Cerebellar nuclear complex (tissue), 1 donor: ENCODE measurements at regions not wholly inside any gene's neighbourhood (a gene's known extent, or its start where the extent isn't known, plus 50 kb on each side); places are given as distances from the start of the nearest gene placed in this dataset.

ENCODE experiments used
- DNase-seq, 2 experiments: peaks; one replicate each; lab custom pipeline; 2025; lab: John Stamatoyannopoulos, UW

GRCh38 chr18:43482136-43482535 is 204.8 kb upstream of the SYT4 start:
- DNase-seq: no peak

DNA sequence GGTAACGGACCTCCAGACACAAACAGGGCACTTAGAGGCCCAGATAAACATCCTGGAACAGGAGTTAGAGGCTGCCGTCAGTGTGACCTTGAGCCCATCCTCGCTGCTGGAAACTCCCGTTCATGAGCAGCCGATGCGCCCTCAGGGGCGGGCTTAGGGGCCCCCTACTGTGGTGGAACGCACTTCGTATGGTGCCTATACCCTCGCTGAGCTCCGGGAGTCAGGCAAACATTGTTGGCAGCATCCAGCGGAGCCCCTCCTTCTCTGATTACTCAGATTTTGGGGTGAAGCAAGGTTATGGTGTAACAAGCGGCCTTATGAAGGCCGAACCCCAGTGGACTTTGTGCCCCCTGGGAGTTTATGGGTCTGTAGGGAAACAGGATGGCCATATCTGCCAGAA is 205.3 kb upstream of the SYT4 start:
- no peak for DNase-seq

- DNase-seq: no peak
Measured at GRCh38 chr18:43484710-43485109, 207.4 kb upstream of the SYT4 start.

GRCh38 chr18:43485545-43485963 is 208.3 kb upstream of the SYT4 start:
- no peak for DNase-seq

GRCh38 chr18:43486462-43486861 is 209.2 kb upstream of the SYT4 start:
- DNase-seq: no peak

- no peak for DNase-seq
Measured at GRCh38 chr18:43501099-43501498, 223.8 kb upstream of the SYT4 start.

DNA sequence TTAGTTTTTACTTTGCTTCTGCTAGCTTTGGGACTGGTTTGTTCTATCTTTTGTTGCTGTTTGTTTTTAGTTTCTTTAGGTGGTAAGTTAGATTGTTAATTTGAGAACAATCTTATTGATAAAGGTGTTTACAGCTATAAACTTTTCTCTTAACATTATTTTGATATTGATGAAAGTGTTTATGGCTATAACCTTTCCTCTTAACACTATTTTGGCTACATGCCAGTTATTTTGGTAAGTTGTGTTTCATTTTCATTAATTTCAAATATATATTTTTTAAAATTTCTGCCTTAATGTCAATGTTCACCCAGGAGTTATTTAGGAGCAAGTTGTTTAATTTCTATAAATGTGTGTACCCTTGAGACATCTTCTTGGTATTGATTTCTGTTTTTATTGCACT is 229.6 kb upstream of the SYT4 start:
- no peak for DNase-seq

- DNase-seq: no peak
Measured at GRCh38 chr18:43507842-43508481, 230.7 kb upstream of the SYT4 start.

DNA sequence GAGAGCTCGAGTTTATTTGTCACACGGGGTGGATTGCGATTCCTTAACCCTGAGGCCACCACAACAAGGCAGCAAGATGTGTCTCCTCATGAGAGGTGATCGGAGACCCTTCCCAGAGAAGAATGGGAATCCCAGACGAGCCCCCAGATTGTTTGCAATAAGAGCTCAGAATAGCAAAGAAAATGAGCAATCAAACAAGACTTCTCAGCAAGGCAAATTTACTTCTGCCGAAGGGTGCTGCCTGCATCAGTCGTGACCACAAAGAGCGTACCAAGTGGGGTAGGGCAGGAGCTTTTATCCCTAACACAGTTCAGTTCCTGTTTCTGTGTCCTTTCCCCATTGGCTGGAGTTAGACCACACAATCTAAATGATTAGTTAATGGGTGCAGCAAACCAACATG is 237.5 kb upstream of the SYT4 start:
- DNase-seq: no peak

DNA sequence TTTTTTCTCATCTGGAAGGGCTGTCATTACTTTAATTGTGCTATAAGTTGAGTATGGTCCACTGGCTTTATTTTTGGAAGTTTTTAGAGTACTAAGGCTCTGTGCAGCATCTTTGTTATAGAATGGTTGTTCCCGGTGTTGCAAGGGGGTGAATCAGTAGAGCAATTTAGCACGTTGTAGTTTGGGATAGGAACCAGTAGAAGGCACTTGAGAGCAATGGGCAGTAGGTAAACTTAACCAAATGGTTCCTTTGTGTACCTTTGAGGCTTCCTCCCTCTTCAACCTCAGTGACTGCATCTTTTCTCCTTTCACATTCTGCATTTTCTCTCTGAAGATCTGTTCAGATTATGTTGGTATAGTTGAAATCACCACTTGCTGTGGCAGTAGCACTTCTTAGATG is 238.2 kb upstream of the SYT4 start:
- no peak for DNase-seq

- DNase-seq: no peak
Measured at GRCh38 chr18:43524260-43524659, 247.0 kb upstream of the SYT4 start.

GRCh38 chr18:43525169-43525568 is 247.9 kb upstream of the SYT4 start:
- no peak for DNase-seq

DNA sequence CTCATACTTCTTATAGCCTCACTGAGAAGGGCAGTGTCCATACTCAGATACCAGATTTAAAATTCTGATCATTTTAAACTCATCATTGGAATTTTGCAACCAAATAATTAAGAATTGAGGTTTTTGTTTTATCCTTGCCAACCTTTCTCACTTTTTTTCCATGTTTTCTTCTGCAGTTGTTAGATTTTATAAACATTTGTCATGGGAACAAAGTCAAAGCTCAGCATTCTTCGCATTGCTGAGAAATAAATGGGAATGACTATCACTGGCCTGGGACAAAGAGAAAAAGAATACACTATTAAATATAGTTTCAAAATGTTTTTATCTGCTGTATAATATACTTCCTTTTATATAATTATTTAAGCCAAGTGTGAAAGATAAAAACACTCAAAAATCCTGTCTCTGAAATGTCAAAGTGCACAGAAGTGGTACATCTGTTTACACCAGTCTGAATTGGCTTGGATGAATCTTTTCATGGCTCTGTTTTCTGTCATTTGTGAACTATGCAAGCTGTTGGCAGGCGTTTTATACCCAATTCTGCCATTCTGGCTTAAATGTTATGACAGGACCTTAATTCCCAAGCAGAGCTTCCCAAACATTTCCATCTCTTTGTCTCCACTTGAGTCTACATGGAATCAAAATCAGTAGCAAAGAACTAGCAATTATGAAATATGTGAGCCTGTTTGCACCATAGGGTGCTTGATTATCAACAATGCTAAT is 249.3 kb upstream of the SYT4 start:
- DNase-seq: no peak

DNA sequence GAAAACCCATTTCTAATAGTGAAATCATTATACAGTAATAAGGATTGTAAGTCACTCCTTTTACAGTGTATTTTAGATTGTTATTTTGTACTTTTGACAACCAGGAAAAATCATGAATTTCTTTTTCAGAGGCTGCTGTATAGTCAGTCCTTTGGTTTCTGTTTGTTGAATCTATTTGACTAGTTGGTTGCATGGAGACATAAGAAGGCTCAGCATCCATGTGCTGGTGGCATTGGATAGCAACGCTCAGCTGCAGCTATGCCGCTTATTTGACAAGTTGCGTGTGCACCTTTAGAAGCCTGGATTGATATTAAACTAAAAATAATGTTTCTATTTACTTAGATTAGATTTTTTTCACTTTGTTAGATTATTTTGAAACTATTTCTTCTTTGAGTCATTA is 254.1 kb upstream of the SYT4 start:
- DNase-seq: no peak

DNA sequence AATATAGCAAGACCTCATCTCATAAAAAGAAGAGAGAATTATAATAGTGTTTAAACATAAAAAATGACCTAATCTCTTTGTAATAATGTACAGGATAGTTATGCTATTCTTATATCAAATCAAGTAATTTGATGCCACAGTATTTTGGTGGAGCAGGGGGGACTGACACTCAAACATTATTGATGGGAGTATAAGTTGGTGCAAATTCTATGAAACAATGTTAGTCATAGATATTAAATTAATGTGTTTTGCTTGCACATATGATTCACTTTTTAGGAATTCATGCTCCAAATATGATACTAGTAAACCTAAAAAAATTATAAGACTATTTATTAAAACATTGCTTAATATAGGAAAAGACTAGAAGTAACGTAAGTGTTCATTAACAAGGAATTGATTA is 256.1 kb upstream of the SYT4 start:
- DNase-seq: no peak

DNA sequence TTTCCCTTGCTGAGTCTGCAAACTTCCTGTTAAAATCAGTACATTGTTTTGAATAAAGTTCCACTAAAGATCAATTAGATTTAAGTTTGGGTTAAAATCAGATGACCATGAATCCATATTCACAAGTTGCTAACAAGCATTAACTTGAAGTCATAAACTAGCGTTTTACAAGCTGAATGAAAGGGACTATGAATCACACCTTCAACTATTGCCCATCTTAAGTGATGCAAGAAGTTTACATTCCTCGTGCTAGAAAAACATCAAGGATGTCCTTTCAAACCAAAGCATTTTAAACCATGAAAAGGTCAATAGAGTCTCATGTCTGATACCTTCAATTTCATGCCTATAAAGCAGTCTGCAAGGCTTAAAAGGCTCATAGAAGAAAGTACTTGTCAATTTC is 257.2 kb upstream of the SYT4 start:
- no peak for DNase-seq

- no peak for DNase-seq
Measured at GRCh38 chr18:43539862-43540261, 262.6 kb upstream of the SYT4 start.

GRCh38 chr18:43542016-43542415 is 264.7 kb upstream of the SYT4 start:
- no peak for DNase-seq

DNA sequence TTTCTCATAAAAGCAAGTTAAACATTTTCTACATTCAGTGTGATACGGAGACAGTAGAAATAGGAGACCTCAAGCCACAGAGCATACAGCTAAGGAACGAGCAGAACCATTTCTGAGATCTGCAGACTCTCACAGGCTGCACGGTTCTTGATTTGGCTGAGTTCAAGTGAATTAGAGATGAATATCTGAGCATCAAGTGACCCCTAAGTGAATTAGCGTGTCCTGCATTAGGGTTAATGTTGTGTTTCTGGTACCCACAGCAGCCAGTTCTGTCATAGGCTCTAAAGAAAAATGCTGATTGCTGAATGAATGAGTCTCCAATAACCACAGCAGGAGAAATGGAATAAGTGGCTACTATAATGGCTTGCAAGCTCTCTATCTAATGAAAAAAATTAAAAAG is 265.9 kb upstream of the SYT4 start:
- no peak for DNase-seq

DNA sequence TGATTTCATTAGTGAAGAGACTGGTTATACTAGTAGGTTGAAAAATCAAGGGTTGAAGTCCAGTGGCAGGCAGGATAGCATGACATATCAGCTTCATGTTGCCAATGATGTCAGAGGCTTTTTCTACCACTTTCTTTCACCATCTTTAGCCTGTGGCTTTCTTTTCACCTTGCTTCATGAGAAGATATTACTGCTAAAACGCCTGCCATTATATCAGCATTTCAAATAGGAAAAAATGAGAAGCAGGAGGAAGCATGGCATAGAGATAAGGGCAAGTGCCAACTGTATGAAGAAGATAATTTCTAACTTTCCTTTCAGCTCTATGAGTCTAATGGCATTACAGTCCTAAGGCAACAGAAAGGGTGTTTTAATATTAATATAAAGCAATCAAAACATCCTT is 270.2 kb upstream of the SYT4 start:
- DNase-seq: no peak

DNA sequence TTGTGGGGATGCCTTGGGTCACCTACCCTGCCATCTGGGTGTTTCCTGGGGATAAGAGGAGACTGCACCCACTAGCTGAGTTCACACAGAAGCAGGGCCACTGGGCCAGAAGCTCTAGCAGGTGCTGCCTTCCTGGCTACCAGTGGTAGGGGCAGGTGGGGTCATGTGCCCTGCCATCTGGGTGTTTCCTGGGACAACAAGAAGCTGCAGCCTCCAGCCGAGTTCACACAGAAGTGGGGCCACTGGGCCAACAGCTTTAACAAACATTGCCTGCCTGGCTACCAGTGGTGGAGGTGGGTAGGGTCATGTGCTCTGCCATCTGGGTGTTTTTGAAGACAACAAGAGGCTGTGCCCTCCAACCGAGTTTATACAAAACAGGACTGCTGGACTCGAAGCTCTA is 282.2 kb upstream of the SYT4 start:
- DNase-seq: no peak

GRCh38 chr18:43563780-43564179 is 286.5 kb upstream of the SYT4 start:
- peak in 1 of 2 experiments; percentile 35 for DNase-seq

- DNase-seq: no peak
Measured at GRCh38 chr18:43570593-43570992, 293.3 kb upstream of the SYT4 start.
